T-cell (primary cell): ENCODE measurements at regions not wholly inside any gene's neighbourhood (a gene's known extent, or its start where the extent isn't known, plus 50 kb on each side); places are given as distances from the start of the nearest gene placed in this dataset.
"Not testable (repeated sequence)": the region's sequence is repeated elsewhere in the genome, so short reads cannot be mapped to it uniquely, and the experiment has no call there.

Source experiments
- ATAC-seq, 4 experiments: fragments of 200-7000 bp in 3 of 4; fragments of 150-1000 bp in 1 of 4; cut with Tn5 transposase; replicated peaks in 1 of 4; 1 replicate in 3 of 4; 2 replicates in 1 of 4; pipeline ENCODE4 v1.10.0; 2021; ENCODE audit warnings: moderate library complexity in 3 of 4, mild to moderate bottlenecking in 2 of 4, moderate number of reproducible peaks in 1 of 4
- CTCF ChIA-PET, 2 donors: fragments of 300-600 bp; sonication (Branson Sonifier 250); formaldehyde crosslinking; loops; one replicate each; lab custom pipeline; 2022; ENCODE audit warnings: antibody characterized with exemption in 2 of 2; lab: Charles Lee
- POLR2A ChIA-PET, 2 donors: fragments of 300-600 bp; sonication (Branson Sonifier 250); formaldehyde crosslinking; loops; one replicate each; lab custom pipeline; 2022; ENCODE audit warnings: antibody characterized with exemption in 2 of 2; lab: Charles Lee
- DNase-seq, 35 experiments: peaks; one replicate each; pipeline versions ENCODE4 v3.0.0 to v3.0.0-alpha.2; 2013 to 2023
- H3K27ac ChIP-seq: one replicate; pipeline ENCODE4 v1.5.1; 2013; ENCODE audit warnings: low read length
- H3K27me3 ChIP-seq, 2 experiments: replicated peaks in 1 of 2; 1 replicate in 1 of 2; 2 replicates in 1 of 2; pipeline versions ENCODE4 v1.6.1 to v1.7.0; 2013; ENCODE audit warnings: low read length in 1 of 2, mixed read lengths in 1 of 2; ENCODE audit not compliant: control insufficient read depth in 2 of 2, insufficient read depth in 2 of 2; ENCODE audit errors: extremely low read depth in 1 of 2
- H3K36me3 ChIP-seq, 2 donors: 1 replicate in 1 of 2; 2 replicates in 1 of 2; pipeline versions ENCODE4 v1.6.1 to v1.7.0; 2013; ENCODE audit warnings: low read length in 1 of 2; ENCODE audit not compliant: control insufficient read depth in 2 of 2, insufficient read depth in 1 of 2; ENCODE audit errors: extremely low read depth in 1 of 2
- H3K4me1 ChIP-seq, 2 experiments: 1 replicate in 1 of 2; 2 replicates in 1 of 2; pipeline versions ENCODE4 v1.6.1 to v1.7.0; 2013; ENCODE audit warnings: low read length in 2 of 2, mixed read lengths in 1 of 2; ENCODE audit not compliant: insufficient read depth in 2 of 2, control insufficient read depth in 1 of 2; ENCODE audit errors: extremely low read depth in 1 of 2
- H3K4me3 ChIP-seq, 2 donors: 1 replicate in 1 of 2; 2 replicates in 1 of 2; pipeline versions ENCODE4 v1.5.1 to v1.7.0; 2013; ENCODE audit warnings: mild to moderate bottlenecking in 2 of 2, low read length in 1 of 2, moderate library complexity in 1 of 2; ENCODE audit not compliant: control insufficient read depth in 1 of 2; ENCODE audit errors: extremely low read depth in 1 of 2
- H3K9me3 ChIP-seq: 2 replicates; pipeline ENCODE4 v1.7.0; 2013
- H3K27ac Mint-ChIP-seq, 2 donors: one replicate each; pipeline ENCODE4 v1.8.0; 2020 to 2021; ENCODE audit warnings: mild to moderate bottlenecking in 2 of 2, mixed read lengths in 2 of 2
- H3K27me3 Mint-ChIP-seq, 2 donors: one replicate each; pipeline ENCODE4 v1.8.0; 2021 to 2022; ENCODE audit warnings: mixed read lengths in 2 of 2
- H3K36me3 Mint-ChIP-seq: one replicate; pipeline ENCODE4 v1.8.0; 2021; ENCODE audit warnings: mixed read lengths
- H3K4me1 Mint-ChIP-seq, 3 donors: one replicate each; pipeline ENCODE4 v1.8.0; 2020 to 2022; ENCODE audit warnings: mixed read lengths in 3 of 3, mild to moderate bottlenecking in 1 of 3
- H3K4me3 Mint-ChIP-seq, 3 donors: one replicate each; pipeline ENCODE4 v1.8.0; 2020 to 2022; ENCODE audit warnings: mild to moderate bottlenecking in 3 of 3, mixed read lengths in 3 of 3, moderate library complexity in 3 of 3
- H3K9me3 Mint-ChIP-seq, 3 donors: one replicate each; pipeline ENCODE4 v1.8.0; 2020 to 2022; ENCODE audit warnings: mixed read lengths in 3 of 3
- whole genome bisulfite sequencing: methylation state at CpG from one replicate; pipeline ENCODE4 v1.1.5; 2013; ENCODE audit warnings: missing lambda C conversion rate; ENCODE audit not compliant: insufficient coverage; 5-methylcytosine and 5-hydroxymethylcytosine counted together

DNA sequence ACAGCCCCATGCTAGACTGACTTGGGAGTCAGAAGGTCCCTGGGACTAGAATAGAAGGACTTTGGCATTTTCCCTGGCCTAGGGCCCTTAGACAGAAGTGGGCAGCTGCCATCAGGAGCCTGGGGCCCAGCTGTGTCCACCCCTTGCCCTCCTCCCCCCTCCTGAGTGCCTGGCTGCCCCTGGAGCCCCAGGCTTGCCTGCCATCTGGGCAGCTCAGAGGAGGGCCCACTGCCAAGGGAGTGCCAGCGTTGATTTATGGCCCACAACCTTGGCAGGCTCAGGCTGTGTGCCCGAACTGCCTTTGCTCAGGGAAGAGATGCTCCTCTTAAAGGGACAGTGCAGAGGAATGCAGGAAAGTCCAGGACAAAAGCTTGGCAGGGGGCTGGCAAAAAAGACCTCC, 439.1 kb downstream of the SPATA31A7 start:
- H3K27ac ChIP-seq, H3K36me3 Mint-ChIP-seq, POLR2A ChIA-PET, DNase-seq, H3K9me3 ChIP-seq, ATAC-seq, H3K9me3 Mint-ChIP-seq, H3K4me1 ChIP-seq, H3K4me3 Mint-ChIP-seq, H3K27me3 ChIP-seq, H3K4me3 ChIP-seq, H3K36me3 ChIP-seq, H3K27me3 Mint-ChIP-seq, H3K27ac Mint-ChIP-seq, CTCF ChIA-PET, H3K4me1 Mint-ChIP-seq: not testable (repeated sequence)
- WGBS, result no CpG with 5 or more reads among the region's 2 CpGs

DNA sequence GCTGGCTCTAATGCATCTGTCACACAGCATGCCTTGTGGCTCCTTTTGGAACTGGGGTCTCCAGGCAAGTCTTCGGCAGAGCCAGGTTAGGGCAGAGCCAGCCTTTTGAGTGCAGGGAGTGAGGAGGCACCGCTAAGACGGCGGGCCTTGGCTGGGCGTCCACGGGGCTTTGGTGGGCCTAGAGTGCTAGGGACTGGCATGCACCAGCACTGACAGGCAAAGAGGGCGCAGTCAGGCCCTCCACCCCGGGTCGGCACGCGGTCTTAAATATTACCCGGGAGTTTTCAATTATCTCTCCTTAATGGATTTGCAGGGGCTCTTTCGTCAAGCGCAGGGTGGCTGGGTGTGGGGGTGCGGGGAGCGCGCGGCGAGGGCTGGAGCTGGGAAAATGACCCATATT, 444.4 kb downstream of the SPATA31A7 start:
- Histone ChIP-seq H3K9me3 (no peaks in the 10 kb centered on the region), H3K4me1 (no peaks in the 10 kb centered on the region), H3K36me3 (no peaks in the 10 kb centered on the region), H3K27me3 (no peaks in the 10 kb centered on the region), H3K27ac (no peak overlapping the region), H3K4me3 (no peak overlapping the region)
- no peak overlapping the region for H3K27ac Mint-ChIP-seq
- no peak overlapping the region for H3K4me3 Mint-ChIP-seq
- H3K9me3 Mint-ChIP-seq, result peaks cover 0 to 3% (median 0%) of the 10 kb centered on the region in 3 donors
- no peaks in the 10 kb centered on the region for H3K36me3 Mint-ChIP-seq
- WGBS, result no CpG with 5 or more reads among the region's 19 CpGs
- ATAC-seq, result no peak
- H3K27me3 Mint-ChIP-seq, result no peaks in the 10 kb centered on the region
- no peaks in the 10 kb centered on the region for H3K4me1 Mint-ChIP-seq
- CTCF ChIA-PET, result no interaction called here
- no peak for DNase-seq
- POLR2A ChIA-PET, result no interaction called here

DNA sequence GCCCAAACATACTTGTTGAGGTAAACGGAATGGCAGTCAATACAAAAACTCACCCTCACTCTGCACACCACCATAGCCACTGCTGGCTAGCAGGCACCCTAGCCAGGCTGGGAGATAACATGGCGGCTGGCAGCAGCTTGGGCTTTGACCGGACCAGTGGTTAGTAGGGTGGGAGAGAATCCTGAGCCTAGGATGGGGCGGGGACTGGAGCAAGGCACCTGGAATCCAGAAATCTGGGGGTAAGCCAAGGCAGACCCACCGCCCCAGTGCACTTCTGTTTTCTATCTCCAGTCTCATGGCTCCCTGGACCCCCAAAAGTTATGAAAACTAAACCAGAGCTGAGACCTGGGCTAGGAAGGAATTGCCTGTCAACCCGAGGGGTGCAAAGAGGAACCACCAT, 474.4 kb downstream of the SPATA31A7 start:
- POLR2A ChIA-PET, H3K27ac ChIP-seq, H3K27ac Mint-ChIP-seq, H3K4me1 Mint-ChIP-seq, CTCF ChIA-PET, H3K4me1 ChIP-seq, H3K27me3 Mint-ChIP-seq, H3K9me3 ChIP-seq, DNase-seq, H3K4me3 Mint-ChIP-seq, ATAC-seq, H3K4me3 ChIP-seq, H3K36me3 ChIP-seq, H3K36me3 Mint-ChIP-seq, H3K27me3 ChIP-seq: not testable (repeated sequence)
- H3K9me3 Mint-ChIP-seq, result peaks cover 6 to 15% (median 7%) of the 10 kb centered on the region in 3 donors
- WGBS, result 83% methylated on average over 2 of the region's 6 CpGs

DNA sequence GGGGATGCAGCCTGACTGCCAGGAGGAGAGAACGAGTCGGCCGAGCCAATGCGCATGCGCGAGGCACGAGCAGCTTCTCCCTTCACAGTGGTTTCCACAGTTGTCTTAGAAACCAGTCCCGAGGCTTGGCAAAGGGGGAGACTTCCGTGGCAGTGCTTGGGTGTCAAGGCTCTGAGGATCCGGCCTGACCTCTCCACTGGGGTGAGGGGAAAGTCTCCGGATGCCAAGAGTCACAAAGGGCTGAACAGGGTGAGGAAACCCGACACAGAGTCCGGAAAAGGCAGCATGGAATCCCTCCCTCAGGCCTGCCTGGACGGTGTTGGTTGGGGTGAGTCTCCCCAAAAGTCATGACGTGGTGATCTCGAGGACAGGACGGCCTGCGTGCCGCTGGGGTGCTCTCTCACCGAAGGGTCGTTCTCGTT, 475.5 kb downstream of the SPATA31A7 start:
- peaks cover 10 to 20% (median 11%) of the 10 kb centered on the region in 3 donors for H3K9me3 Mint-ChIP-seq
- no peak overlapping the region for H3K27ac Mint-ChIP-seq
- H3K27me3 Mint-ChIP-seq, result no peaks in the 10 kb centered on the region
- H3K36me3 Mint-ChIP-seq, result no peaks in the 10 kb centered on the region
- Histone ChIP-seq H3K27ac (no peak overlapping the region), H3K4me3 (no peak overlapping the region), H3K36me3 (no peaks in the 10 kb centered on the region), H3K27me3 (no peaks in the 10 kb centered on the region), H3K9me3 (no peaks in the 10 kb centered on the region), H3K4me1 (no peaks in the 10 kb centered on the region)
- H3K4me3 Mint-ChIP-seq, result no peak overlapping the region
- no peak for DNase-seq
- CTCF ChIA-PET, result no interaction called here
- no peaks in the 10 kb centered on the region for H3K4me1 Mint-ChIP-seq
- POLR2A ChIA-PET, result no interaction called here
- 73% methylated on average over 14 of the region's 22 CpGs for WGBS
- no peak for ATAC-seq

DNA sequence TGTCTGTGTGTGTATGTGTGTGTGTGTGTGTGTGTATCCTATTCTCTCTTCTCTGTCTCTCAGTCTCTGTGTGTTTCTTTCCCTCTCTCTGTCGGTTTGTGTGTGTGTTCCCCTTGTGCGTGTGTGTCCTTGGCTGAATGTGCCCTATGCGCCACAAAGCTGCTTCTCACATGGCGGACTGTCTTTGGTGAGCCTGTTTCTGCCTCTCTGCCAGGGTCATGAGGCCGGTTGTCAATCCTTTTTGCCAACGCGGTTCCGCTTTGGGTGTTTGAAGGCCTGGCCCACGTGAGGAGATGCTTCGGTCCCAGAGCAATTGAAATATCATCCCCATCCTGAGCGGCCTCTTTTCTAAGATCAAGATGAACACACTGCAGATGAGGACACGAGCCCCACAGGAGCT, 476.0 kb downstream of the SPATA31A7 start:
- H3K9me3 Mint-ChIP-seq, result peaks cover 12 to 21% (median 14%) of the 10 kb centered on the region in 3 donors
- no peak overlapping the region for H3K4me3 Mint-ChIP-seq
- ATAC-seq (no peak), DNase-seq (no peak)
- Histone ChIP-seq H3K27me3 (no peaks in the 10 kb centered on the region), H3K4me3 (no peak overlapping the region), H3K36me3 (no peaks in the 10 kb centered on the region), H3K4me1 (no peaks in the 10 kb centered on the region), H3K9me3 (no peaks in the 10 kb centered on the region), H3K27ac (no peak overlapping the region)
- ChIA-PET POLR2A (no interaction called here), CTCF (no interaction called here)
- no peak overlapping the region for H3K27ac Mint-ChIP-seq
- 85% methylated on average over 12 of the region's 12 CpGs for WGBS
- no peaks in the 10 kb centered on the region for H3K4me1 Mint-ChIP-seq
- no peaks in the 10 kb centered on the region for H3K27me3 Mint-ChIP-seq
- H3K36me3 Mint-ChIP-seq, result no peaks in the 10 kb centered on the region

DNA sequence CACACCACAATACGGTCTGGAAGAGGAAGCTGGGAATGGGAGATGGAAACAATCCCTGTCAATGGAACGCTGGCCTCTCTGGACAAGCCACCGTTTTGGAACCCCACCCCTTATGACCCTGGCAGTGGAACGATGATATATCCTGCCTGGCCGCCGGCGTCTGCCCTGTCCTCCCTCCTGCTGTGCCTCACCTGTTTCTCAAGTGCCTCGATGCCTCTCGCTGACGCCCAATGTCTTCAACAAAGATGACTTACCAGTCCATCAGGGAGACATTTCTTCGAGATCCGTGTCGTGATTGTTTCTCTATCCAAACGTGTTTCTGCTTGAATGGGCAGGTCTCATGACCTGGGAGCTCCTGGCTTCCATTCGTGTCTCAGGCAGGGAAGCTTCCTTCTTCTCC, 476.5 kb downstream of the SPATA31A7 start:
- no peaks in the 10 kb centered on the region for H3K27me3 Mint-ChIP-seq

DNA sequence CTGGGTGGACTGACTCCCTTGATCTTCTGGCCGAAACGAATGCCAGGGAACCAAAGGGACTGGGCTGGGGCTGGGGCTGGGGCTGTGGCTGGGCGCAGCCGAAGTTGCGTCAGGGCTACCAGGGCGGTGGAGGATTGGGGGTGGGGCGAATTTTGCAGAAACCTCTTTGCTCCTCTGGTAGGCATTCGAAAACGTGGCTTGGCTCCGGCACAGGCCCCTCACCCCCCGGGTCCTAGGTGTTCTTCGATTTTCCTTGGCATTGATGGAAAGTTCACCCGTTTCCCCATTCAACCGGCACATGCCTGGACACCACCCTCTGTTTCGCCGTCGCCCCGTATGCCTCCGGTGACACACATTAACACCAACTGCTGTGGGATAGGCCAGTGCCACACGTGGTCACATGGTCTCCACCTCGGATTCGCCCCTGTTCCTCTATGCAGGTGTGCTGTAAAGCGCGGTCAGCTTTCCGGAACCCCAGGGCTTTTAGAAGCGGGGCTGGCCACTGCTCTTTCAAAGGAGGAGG, 477.1 kb downstream of the SPATA31A7 start:
- Mint-ChIP-seq H3K4me3 (no peak overlapping the region), H3K27ac (no peak overlapping the region), H3K27me3 (no peaks in the 10 kb centered on the region), H3K9me3 (peaks cover 14 to 25% (median 17%) of the 10 kb centered on the region in 3 donors), H3K36me3 (peaks cover under 1% of the 10 kb centered on the region), H3K4me1 (no peaks in the 10 kb centered on the region)
- Histone ChIP-seq H3K4me3 (no peak overlapping the region), H3K36me3 (no peaks in the 10 kb centered on the region), H3K4me1 (no peaks in the 10 kb centered on the region), H3K27ac (no peak overlapping the region), H3K27me3 (no peaks in the 10 kb centered on the region), H3K9me3 (no peaks in the 10 kb centered on the region)
- WGBS, result 83% methylated on average over 16 of the region's 26 CpGs
- ChIA-PET CTCF (no interaction called here), POLR2A (no interaction called here)
- DNase-seq, result no peak
- ATAC-seq, result no peak

More for the DNA sequence above, 476.5 kb downstream of the SPATA31A7 start:
- Mint-ChIP-seq H3K36me3 (no peaks in the 10 kb centered on the region), H3K9me3 (peaks cover 14 to 24% (median 16%) of the 10 kb centered on the region in 3 donors), H3K27ac (no peak overlapping the region), H3K4me3 (no peak overlapping the region), H3K4me1 (no peaks in the 10 kb centered on the region)
- ATAC-seq (no peak), DNase-seq (no peak)
- POLR2A ChIA-PET, result no interaction called here
- no peaks in the 10 kb centered on the region for H3K4me1 ChIP-seq
- no peak overlapping the region for H3K27ac ChIP-seq
- H3K4me3 ChIP-seq, result no peak overlapping the region
- no peaks in the 10 kb centered on the region for H3K9me3 ChIP-seq
- H3K27me3 ChIP-seq, result no peaks in the 10 kb centered on the region
- CTCF ChIA-PET, result no interaction called here
- H3K36me3 ChIP-seq, result no peaks in the 10 kb centered on the region
- WGBS, result 89% methylated on average over 11 of the region's 15 CpGs
